H1 (cell line): ENCODE measurements at regions not wholly inside any gene's neighbourhood (a gene's known extent, or its start where the extent isn't known, plus 50 kb on each side); places are given as distances from the start of the nearest gene placed in this dataset.

ENCODE experiments used
- CBX5 ChIP-seq: fragments of 300-800, 300-1000 bp; sonication (generic); IDR thresholded peaks from 2 replicates; pipeline ENCODE4 v1.7.1; 2016; ENCODE audit warnings: antibody characterized with exemption, low read length, low read depth
- CEBPB ChIP-seq: IDR thresholded peaks from 2 replicates; pipeline ENCODE4 v1.6.1; 2012; ENCODE audit warnings: low read depth, low read length
- GTF2F1 ChIP-seq: IDR thresholded peaks from 2 replicates; pipeline ENCODE4 v1.6.1; 2012; ENCODE audit warnings: low read depth, low read length, improper control_type of control experiment, borderline replicate concordance
- PHF8 ChIP-seq: fragments of 200-600 bp; sonication (generic); conservative IDR thresholded peaks from 2 replicates; pipeline ENCODE4 v1.7.1; 2012; ENCODE audit warnings: low read depth, mild to moderate bottlenecking, inconsistent platforms, low read length, moderate library complexity
- POLR2A ChIP-seq, 2 experiments: IDR thresholded peaks; 1 replicate in 1 of 2; 2 replicates in 1 of 2; pipeline ENCODE4 v1.6.1; 2011; ENCODE audit warnings: low read depth in 2 of 2, low read length in 2 of 2, mild to moderate bottlenecking in 2 of 2; ENCODE audit errors: control extremely low read depth in 1 of 2
- RAD21 ChIP-seq, 2 experiments: IDR thresholded peaks in 1 of 2; conservative IDR thresholded peaks in 1 of 2; 2 replicates each; pipeline ENCODE4 v1.6.1; 2011; ENCODE audit warnings: low read depth in 2 of 2, low read length in 2 of 2, improper control_type of control experiment in 1 of 2, inconsistent platforms in 1 of 2, mild to moderate bottlenecking in 1 of 2, moderate library complexity in 1 of 2
- SP2 ChIP-seq: IDR thresholded peaks from 2 replicates; pipeline ENCODE4 v1.6.1; 2012; ENCODE audit warnings: mild to moderate bottlenecking, low read length, inconsistent platforms
- YY1 ChIP-seq: IDR thresholded peaks from 2 replicates; pipeline ENCODE4 v1.6.1; 2011; ENCODE audit warnings: low read depth, mild to moderate bottlenecking, low read length
- TF ChIP-seq, protein P1 (sequence below), 3 experiments: IDR thresholded peaks; 1 replicate in 2 of 3; 2 replicates in 1 of 3; pipeline versions ENCODE4 v1.5.1 to v1.6.1; 2011; ENCODE audit warnings: low read length in 3 of 3, mild to moderate bottlenecking in 3 of 3, inconsistent platforms in 2 of 3, low read depth in 1 of 3, moderate library complexity in 1 of 3; ENCODE audit not compliant: insufficient read depth in 1 of 3; ENCODE audit errors: control extremely low read depth in 1 of 3
- TF ChIP-seq, protein P2 (sequence below): IDR thresholded peaks from 2 replicates; pipeline ENCODE4 v1.6.1; 2012; ENCODE audit warnings: inconsistent platforms

DNA sequence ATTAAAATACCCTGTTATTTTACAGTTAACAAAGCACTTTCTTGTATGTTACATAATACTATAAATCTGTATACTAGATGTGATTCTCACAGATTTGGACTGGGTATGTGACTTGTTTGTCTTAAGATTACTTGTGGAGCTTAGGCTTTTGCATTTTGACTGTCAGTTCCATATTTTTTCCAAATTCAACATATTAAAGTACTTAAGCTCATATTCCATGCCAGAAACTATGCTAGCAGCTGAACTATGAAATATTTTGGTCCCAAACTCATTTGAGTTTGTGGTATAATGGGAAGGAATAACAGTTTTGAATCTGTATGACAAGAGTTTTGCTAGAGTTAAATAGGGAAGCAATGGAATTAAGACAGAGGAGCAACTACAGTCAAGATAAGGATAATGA is 841.4 kb downstream of the JRKL start:
- TF ChIP-seq, protein P1, sequence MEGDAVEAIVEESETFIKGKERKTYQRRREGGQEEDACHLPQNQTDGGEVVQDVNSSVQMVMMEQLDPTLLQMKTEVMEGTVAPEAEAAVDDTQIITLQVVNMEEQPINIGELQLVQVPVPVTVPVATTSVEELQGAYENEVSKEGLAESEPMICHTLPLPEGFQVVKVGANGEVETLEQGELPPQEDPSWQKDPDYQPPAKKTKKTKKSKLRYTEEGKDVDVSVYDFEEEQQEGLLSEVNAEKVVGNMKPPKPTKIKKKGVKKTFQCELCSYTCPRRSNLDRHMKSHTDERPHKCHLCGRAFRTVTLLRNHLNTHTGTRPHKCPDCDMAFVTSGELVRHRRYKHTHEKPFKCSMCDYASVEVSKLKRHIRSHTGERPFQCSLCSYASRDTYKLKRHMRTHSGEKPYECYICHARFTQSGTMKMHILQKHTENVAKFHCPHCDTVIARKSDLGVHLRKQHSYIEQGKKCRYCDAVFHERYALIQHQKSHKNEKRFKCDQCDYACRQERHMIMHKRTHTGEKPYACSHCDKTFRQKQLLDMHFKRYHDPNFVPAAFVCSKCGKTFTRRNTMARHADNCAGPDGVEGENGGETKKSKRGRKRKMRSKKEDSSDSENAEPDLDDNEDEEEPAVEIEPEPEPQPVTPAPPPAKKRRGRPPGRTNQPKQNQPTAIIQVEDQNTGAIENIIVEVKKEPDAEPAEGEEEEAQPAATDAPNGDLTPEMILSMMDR (IDR thresholded peaks at IDR 0.05; ENCODE audit: control extremely low read depth in 1 of 3, insufficient read depth in 1 of 3, low read depth in 1 of 3, low read length in 3 of 3) = no peak
- TF ChIP-seq SP2 = no peak
- TF ChIP-seq POLR2A (IDR thresholded peaks at IDR 0.05; ENCODE audit: control extremely low read depth in 1 of 2, low read depth in 2 of 2, low read length in 2 of 2) = no peak
- no peak for TF ChIP-seq PHF8
- no peak for TF ChIP-seq CBX5
- TF ChIP-seq YY1 = no peak
- TF ChIP-seq, protein P2, sequence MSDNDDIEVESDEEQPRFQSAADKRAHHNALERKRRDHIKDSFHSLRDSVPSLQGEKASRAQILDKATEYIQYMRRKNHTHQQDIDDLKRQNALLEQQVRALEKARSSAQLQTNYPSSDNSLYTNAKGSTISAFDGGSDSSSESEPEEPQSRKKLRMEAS = no peak
- TF ChIP-seq CEBPB = no peak
- TF ChIP-seq GTF2F1 = no peak
- no peak for TF ChIP-seq RAD21 (IDR thresholded peaks at IDR 0.05 in 1 of 2, conservative IDR thresholded peaks at IDR 0.05 in 1 of 2; ENCODE audit: low read depth in 2 of 2, low read length in 2 of 2)
